ENCODE measurements at regions not wholly inside any gene's neighbourhood (a gene's known extent, or its start where the extent isn't known, plus 50 kb on each side); places are given as distances from the start of the nearest gene placed in this dataset.

- DNase-seq = no peak
- no peak overlapping the region for H3K4me3 ChIP-seq (ENCODE audit: low read length)
- no peaks in the 10 kb centered on the region for H3K4me1 ChIP-seq (ENCODE audit: low read length)
- no peaks in the 10 kb centered on the region for H3K9me2 ChIP-seq (replicated peaks; ENCODE audit: insufficient read depth, low read length)
- no peaks in the 10 kb centered on the region for H3K27me3 ChIP-seq (replicated peaks; ENCODE audit: insufficient read depth, low read length)
- no peaks in the 10 kb centered on the region for H3K9me3 ChIP-seq (replicated peaks; ENCODE audit: insufficient read depth, low read length)
- no peaks in the 10 kb centered on the region for H3K36me3 ChIP-seq (replicated peaks; ENCODE audit: insufficient read depth, low read length)
- H3K27ac ChIP-seq (ENCODE audit: low read length) = no peak overlapping the region
- H3K79me2 ChIP-seq (ENCODE audit: low read length) = no peaks in the 10 kb centered on the region
- no peak overlapping the region for H3K4me2 ChIP-seq (ENCODE audit: low read depth, low read length)
- H3K9ac ChIP-seq (ENCODE audit: low read length) = no peak overlapping the region
- no peaks in the 10 kb centered on the region for H3F3A ChIP-seq (ENCODE audit: insufficient read depth, low read length)
- no peak overlapping the region for H2AFZ ChIP-seq (ENCODE audit: low read length)
- TF ChIP-seq EZH2 (optimal IDR thresholded peaks at IDR 0.05; ENCODE audit: low read depth, low read length) (no peak), CTCF (IDR thresholded peaks at IDR 0.05; ENCODE audit: low read length) (no peak), EZH2phosphoT487 (IDR thresholded peaks at IDR 0.05; ENCODE audit: low read length) (no peak)
- no peaks in the 10 kb centered on the region for H4K20me1 ChIP-seq (ENCODE audit: insufficient read depth, low read length)
Measured at GRCh38 chr9:101861472-101861871, 123.0 kb upstream of the GRIN3A start.

- H3K27ac ChIP-seq (ENCODE audit: low read length) = no peak overlapping the region
- H3K27me3 ChIP-seq (replicated peaks; ENCODE audit: insufficient read depth, low read length) = no peaks in the 10 kb centered on the region
- no peaks in the 10 kb centered on the region for H4K20me1 ChIP-seq (ENCODE audit: insufficient read depth, low read length)
- no peaks in the 10 kb centered on the region for H3K9me3 ChIP-seq (replicated peaks; ENCODE audit: insufficient read depth, low read length)
- H3K4me2 ChIP-seq (ENCODE audit: low read depth, low read length) = no peak overlapping the region
- H3K9ac ChIP-seq (ENCODE audit: low read length) = no peak overlapping the region
- TF ChIP-seq EZH2phosphoT487 (IDR thresholded peaks at IDR 0.05; ENCODE audit: low read length) = no peak
- TF ChIP-seq CTCF (IDR thresholded peaks at IDR 0.05; ENCODE audit: low read length) = no peak
- TF ChIP-seq EZH2 (optimal IDR thresholded peaks at IDR 0.05; ENCODE audit: low read depth, low read length) = no peak
- no peaks in the 10 kb centered on the region for H3K9me2 ChIP-seq (replicated peaks; ENCODE audit: insufficient read depth, low read length)
- H3K79me2 ChIP-seq (ENCODE audit: low read length) = no peaks in the 10 kb centered on the region
- H3F3A ChIP-seq (ENCODE audit: insufficient read depth, low read length) = no peaks in the 10 kb centered on the region
- H3K4me3 ChIP-seq (ENCODE audit: low read length) = no peak overlapping the region
- no peak overlapping the region for H2AFZ ChIP-seq (ENCODE audit: low read length)
- DNase-seq = no peak
- no peaks in the 10 kb centered on the region for H3K4me1 ChIP-seq (ENCODE audit: low read length)
- no peaks in the 10 kb centered on the region for H3K36me3 ChIP-seq (replicated peaks; ENCODE audit: insufficient read depth, low read length)
Measured at GRCh38 chr9:101860920-101861319, 122.5 kb upstream of the GRIN3A start.

GRCh38 chr9:101859620-101860019, 121.2 kb upstream of the GRIN3A start:
- no peaks in the 10 kb centered on the region for H4K20me1 ChIP-seq (ENCODE audit: insufficient read depth, low read length)
- H3K4me3 ChIP-seq (ENCODE audit: low read length) = no peak overlapping the region
- no peak overlapping the region for H2AFZ ChIP-seq (ENCODE audit: low read length)
- H3K36me3 ChIP-seq (replicated peaks; ENCODE audit: insufficient read depth, low read length) = no peaks in the 10 kb centered on the region
- TF ChIP-seq EZH2 (optimal IDR thresholded peaks at IDR 0.05; ENCODE audit: low read depth, low read length) (no peak), EZH2phosphoT487 (IDR thresholded peaks at IDR 0.05; ENCODE audit: low read length) (no peak), CTCF (IDR thresholded peaks at IDR 0.05; ENCODE audit: low read length) (no peak)
- no peak overlapping the region for H3K4me2 ChIP-seq (ENCODE audit: low read depth, low read length)
- H3K9me3 ChIP-seq (replicated peaks; ENCODE audit: insufficient read depth, low read length) = no peaks in the 10 kb centered on the region
- no peaks in the 10 kb centered on the region for H3K79me2 ChIP-seq (ENCODE audit: low read length)
- no peaks in the 10 kb centered on the region for H3F3A ChIP-seq (ENCODE audit: insufficient read depth, low read length)
- DNase-seq = no peak
- no peaks in the 10 kb centered on the region for H3K9me2 ChIP-seq (replicated peaks; ENCODE audit: insufficient read depth, low read length)
- no peaks in the 10 kb centered on the region for H3K27me3 ChIP-seq (replicated peaks; ENCODE audit: insufficient read depth, low read length)
- H3K27ac ChIP-seq (ENCODE audit: low read length) = no peak overlapping the region
- H3K9ac ChIP-seq (ENCODE audit: low read length) = no peak overlapping the region
- H3K4me1 ChIP-seq (ENCODE audit: low read length) = no peaks in the 10 kb centered on the region
